ENCODE measurements at regions not wholly inside any gene's neighbourhood (a gene's known extent, or its start where the extent isn't known, plus 50 kb on each side); places are given as distances from the start of the nearest gene placed in this dataset.

DNA sequence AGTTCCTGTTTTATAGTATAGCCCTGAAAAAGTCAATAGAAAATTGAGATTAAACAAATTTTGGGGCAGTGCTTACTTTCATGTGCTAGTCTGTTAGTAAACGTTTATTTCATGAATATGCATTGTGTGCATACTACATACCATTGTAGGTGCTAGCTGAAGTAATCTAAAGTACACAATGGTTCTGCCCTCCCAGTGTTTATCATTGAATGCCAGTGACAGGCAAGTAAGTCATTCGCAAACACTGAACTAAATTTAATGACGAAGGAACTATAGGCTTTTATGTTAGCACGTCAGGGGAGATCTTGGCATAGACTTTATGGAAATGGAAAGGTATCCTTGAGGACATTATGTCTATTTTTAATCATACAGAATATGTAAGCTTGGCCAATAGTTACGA, 426.9 kb upstream of the EPHA5 start:
- DNase-seq, result peak; percentile 96

DNA sequence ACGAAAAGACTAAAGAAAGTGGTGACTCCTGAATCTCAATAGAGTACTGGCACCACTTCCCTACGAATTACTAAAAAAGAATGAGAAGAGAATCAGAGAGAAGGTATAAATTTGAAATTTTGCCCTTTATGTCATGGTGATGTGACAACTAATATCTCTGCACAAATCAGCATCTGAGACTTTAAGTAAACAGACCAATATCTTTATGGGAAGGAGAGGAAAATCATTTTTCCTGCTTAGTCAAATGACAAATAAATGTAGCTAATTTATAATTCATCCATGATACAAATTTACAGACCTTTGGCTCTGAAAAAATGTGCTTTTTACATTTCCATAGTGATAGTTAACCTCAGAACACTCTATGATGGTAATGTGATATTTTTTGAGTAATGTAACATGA, 424.8 kb upstream of the EPHA5 start:
- DNase-seq, result no peak

DNA sequence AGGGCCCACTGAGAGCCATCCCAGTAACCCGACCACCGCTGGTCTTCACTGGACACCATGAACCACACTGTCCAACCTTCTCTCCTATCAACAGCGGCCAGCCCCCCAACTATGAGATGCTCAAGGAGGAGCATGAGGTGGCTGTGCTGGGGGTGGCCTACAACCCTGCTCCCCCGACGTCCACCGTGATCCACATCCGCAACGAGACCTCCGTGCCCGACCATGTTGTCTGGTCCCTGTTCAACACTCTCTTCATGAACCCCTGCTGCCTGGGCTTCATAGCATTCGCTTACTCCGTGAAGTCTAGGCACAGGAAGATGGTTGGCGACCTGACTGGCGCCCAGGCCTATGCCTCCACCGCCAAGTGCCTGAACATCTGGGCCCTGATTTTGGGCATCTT, 423.8 kb upstream of the EPHA5 start:
- no peak for DNase-seq

DNA sequence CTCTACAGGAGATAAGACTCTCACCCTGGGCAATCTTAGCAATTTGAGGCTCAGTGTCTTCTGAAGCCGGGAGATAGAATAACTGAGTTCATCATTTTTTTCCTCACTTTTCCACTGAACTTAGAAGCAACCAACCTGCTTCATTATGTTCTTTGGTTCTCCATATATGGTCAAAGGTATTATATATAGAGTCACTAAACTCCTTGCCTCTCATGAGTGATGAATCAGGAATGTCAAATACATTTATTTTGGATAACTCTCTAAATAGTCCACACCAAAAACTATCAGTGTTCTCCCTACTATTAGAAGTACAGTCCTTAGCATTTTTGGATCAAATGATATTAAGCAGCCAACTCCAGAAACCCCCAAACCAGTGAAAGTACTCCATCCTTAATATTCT, 421.5 kb upstream of the EPHA5 start:
- no peak for DNase-seq

DNA sequence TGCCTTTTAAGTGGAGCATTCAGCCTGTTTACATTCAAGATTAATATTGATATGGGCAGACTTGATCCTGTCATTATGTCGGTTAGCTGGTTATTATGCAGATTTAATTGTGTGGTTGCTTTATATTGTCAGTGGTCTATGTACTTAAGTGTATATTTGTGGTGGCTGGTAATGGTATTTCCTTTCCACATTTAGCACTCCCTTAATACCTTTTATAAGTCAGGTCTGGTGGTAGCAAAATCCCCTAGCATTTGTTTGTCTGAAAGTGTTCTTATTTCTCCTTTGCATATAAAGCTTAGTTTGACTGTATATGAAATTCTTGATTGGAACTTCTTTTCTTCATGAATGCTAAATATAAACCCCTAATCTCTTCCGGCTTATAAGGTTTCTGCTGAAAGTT, 403.7 kb upstream of the EPHA5 start:
- DNase-seq, result peak; percentile 68

DNA sequence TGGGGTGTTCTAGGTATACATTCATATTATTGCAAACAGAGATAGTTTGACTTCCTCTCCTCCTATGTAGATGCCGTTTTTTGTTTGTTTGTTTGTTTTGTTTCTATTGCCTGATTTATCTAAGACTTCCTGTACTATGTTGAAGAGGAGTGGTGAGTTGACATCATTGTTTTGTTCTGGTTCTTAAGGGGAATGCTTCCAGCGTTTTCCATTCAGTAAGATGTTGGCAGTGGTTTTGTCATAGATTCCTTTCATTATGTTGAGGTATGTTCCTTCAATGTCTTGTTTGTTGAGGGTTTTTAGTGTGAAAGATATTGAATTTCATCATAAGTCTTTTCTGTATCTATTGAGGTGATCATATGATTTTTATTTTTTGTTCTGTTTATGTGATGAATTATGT, 401.6 kb upstream of the EPHA5 start:
- DNase-seq, result no peak

DNA sequence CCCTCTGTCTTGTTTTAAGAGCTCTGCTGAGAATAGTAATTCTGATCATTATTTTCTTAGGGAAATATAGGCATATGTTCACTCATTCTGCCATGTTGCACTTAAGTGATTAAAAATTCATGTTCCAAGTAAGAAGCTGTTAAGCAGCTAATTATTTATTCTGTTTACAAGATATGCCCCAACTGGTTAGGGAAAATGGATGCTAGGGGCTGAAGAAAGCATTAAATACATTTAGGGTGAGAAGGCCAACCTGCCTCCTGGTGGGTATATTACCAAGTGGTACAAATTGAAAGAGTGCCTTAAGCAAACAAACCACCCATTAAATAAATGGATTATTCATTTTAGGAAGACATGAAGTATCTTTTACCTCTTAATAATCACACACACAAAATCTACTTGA, 392.6 kb upstream of the EPHA5 start:
- DNase-seq, result peak; percentile 95

DNA sequence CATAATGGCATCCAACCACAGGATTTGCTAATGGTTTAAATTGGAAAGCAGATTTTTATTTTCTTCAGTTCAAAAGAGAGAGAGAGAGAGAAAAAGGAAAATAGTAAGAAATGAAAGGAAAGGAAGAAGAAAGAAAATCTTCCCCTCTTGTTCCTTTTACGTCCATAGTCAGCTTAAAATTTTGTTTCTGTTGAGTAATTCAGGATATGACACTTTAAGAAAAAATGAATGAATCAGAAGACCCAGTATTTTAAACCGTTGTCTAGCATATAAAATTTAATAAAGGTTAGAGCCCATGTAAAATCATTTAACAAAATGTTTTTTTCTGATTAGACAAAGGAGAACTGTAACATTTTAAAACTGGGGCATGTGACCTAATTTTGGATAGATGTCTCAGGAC, 391.8 kb upstream of the EPHA5 start:
- DNase-seq, result no peak

DNA sequence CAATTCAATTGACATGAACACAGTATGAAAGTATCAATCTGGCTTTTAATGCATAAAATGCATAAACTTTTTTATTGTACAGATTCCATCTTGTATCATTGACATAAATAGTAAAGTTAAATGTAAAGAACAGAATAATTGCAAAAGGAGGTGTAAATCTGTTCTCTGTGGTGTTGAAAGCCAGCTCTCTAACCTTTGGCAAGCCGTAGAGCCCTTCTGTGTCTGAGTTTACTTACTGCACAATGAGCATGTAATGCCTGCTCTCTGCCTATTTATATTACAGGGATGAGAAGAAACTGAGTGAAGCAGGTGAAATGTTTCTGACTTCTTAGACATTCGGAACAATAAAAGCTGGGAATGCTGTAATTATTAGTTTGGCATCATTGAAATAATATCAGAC, 389.3 kb upstream of the EPHA5 start:
- peak; percentile 71 for DNase-seq

DNA sequence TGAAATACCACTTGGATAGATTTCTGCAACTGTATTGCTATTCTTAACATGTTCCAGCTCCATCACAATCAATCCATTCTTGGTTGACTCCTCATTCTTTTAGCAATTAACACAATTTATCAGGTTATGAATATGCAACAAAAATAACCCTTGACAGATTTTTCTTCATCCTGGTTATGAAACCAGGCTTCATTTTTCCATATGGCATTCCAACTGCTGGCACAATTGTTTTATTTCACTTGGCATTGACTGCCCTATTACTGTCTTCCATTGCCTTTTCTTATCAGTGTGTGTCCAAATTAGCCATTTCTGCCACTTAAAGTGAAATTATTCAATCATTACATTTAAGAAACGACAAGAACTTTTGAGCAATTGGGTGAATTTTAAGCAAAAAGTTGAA, 388.8 kb upstream of the EPHA5 start:
- no peak for DNase-seq

DNA sequence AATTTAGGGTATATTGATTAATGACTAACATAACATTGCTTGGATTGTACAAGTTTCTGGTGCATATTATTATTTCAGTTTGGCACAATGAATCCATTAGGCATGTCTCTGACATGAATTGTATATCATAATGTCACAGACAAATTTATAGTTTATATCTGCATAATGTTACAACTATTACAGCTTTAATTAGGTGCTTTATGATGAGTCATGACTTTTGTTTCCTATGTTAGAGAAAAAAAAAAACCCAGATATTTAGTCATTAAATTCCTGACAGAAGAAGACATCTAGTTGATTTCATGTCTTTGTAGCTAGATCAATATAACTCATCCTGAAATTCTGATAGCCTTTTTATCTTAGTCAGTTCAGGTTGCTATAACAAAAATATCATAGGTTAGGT, 385.7 kb upstream of the EPHA5 start:
- DNase-seq, result peak; percentile 4

DNA sequence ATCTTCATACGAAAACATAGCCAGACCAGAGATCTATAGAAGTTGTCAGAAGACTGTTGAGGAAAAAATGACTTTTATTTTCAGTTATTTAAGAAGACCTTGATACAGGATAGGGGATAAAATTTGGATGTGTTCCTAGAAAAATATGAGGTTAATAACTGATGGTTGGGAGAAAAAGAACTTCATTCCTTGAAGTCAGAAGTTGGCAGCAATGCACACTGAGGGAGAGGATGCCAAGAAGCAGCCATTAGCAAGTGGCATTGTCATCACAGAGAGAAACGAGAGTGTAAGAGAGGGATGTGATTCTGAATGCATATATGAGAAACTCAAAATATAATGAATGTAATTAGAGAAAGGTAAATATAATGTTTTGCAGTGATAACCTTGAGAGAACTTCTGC, 382.1 kb upstream of the EPHA5 start:
- DNase-seq, result peak; percentile 6

DNA sequence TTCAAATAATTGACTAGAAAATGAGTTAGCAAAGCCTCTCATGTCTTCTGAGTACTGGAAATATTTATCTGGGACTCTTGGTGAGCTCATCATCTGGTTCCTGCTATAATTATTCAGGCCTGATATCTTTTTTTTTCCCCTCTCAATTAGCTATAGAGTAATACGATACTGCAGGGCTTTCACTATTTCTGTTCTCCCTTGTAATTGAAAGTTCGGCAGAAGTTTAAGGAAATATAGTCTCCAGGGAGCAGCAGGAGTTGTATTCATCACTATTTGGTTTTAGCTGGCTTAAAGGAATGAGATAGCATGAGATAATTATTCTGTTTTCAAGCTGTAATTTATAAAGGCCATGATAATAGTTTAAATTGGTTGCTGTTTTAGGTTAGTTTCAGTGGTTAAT, 378.6 kb upstream of the EPHA5 start:
- peak; percentile 74 for DNase-seq

DNA sequence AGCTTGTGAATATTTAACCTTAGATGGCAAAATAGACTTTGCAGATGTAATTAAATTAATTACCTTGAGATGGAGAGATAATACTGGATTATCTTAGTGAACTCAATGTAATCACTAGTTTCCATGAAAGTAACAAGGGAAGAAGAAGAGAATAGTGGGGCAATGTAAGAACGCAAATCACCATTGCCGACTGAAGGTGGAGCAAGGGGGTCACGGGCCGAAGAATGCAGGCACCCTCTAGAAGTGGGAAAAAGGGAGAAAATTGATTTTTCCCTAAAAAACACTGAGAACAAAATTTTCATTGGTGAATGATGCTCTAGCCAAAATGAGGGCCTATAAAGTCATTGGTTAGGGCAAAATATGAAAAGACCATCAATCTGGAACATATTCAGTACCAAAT, 375.6 kb upstream of the EPHA5 start:
- no peak for DNase-seq

DNA sequence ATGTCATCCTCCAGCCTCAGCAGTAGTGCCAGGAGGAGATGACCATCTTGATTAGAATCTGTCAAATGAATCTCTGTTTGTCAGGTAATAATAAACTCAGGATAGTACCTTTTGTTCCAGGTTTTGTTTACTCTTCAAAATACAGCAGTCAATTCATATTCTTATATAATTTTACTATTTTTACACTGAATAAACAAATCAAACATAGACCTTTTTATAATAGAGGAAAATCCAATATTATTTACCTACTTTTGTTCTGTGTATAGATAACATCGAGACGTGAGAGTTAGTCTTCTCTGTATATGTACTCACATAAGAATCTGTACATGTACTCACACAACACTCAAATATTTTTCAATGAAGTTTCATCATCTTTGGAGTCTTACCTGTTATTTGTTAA, 365.4 kb upstream of the EPHA5 start:
- DNase-seq, result peak; percentile 11

DNA sequence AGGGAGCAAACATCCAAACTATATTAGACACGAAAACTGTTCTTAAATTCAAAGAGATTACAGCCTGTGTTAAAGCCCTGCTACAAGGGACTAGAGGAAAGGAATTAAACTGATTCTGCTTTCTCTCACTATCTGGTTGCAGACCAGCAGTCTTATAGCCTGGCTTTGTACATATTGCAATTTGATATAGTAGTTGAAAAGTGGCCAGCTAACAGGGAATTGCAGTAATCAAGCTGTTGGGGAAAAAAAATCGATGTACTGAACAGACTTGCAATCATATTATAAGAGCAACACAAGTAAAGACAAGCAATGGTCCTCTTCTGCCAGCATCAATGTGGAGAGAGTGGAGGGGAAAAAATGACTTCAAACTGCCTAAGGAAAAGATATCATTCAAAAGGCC, 364.4 kb upstream of the EPHA5 start:
- DNase-seq, result peak; percentile 83

DNA sequence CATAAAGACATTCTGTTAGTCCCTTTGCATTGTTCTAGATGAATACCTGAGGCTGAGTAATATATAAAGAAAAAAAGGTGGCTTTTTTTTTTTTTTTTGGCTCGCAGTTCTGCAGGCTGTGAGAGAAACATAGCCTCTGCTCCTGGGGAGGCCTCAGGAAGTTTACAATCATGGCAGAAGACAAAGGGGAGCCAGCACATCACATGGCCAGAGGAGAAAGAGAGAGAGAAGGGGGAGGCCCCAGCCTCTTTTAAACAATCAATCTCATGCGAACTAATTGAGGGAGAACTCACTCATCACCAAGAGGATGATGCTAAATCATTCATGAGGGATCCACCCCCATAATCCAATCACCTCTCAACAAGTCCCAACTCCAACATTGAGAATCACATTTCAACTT, 364.0 kb upstream of the EPHA5 start:
- peak; percentile 86 for DNase-seq

DNA sequence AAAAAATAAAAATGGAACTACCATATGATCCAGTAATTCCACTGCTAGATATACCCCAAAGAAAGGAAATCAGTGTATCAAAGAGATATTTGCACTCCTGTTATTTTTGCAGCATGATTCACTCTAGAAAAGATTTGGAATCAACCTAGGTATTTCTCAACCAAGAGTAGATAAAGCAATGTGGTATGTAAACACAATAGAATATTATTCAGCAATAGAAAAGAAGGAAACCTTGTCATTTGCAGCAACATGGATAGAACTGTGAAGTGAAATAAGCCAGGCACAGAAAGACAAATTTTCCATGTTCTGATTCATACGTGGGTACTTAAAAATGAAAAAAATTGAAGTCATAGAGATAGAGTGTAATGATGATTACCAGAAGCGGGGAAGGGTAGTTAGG, 362.3 kb upstream of the EPHA5 start:
- no peak for DNase-seq

DNA sequence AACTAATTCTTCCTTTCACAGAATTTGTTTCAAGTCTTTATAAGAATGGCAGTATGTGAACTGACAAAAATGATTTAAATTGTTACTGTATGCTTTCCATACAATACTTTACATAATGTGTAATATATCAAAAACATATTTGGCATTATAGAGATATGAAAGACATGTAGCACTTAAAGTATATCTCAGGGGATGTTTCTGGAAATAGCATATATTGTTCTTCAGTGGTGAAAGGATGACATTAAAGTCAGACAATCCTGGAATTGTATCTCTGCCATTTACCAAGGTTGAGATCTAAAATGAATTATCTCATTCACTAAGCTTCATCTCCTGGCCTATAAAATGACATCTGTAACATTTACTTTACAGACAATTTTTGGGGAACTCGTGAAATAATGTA, 358.4 kb upstream of the EPHA5 start:
- DNase-seq, result no peak

DNA sequence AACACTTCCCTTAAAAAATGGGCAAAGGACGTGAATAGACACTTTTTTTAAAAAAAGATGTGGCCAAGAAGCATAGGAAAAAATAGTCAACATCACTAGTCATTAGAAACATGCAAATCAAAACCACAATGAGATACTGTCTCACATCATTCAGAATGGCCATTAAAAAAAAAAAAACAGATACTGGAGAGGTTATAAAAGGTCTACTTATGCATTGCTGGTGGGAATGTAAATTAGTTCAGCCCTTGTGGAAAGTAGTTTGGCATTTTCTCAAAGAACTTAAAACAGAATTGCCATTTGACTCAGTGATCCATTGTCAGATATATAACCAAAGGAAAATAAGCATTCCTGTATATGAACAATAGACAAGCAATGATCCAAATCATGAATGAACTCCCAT, 352.8 kb upstream of the EPHA5 start:
- DNase-seq, result no peak

DNA sequence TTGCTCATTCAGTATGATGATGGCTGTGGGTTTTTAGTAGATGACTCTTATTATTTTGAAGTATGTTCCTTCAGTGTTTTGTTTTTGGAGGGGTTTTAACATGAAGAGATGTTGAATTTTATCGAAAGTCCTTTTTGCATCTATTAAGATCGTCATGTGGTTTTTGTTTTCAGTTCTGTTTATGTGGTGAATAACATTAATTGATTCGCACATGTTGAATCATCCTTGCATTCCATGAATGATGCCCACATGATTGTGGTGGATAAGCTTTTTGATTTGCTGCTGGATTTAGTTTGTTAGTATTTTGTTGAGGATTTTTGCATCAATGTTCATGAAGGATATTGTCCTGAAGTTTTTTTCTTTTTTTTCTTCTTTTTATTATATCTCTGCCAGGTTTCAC, 347.4 kb upstream of the EPHA5 start:
- DNase-seq, result no peak

DNA sequence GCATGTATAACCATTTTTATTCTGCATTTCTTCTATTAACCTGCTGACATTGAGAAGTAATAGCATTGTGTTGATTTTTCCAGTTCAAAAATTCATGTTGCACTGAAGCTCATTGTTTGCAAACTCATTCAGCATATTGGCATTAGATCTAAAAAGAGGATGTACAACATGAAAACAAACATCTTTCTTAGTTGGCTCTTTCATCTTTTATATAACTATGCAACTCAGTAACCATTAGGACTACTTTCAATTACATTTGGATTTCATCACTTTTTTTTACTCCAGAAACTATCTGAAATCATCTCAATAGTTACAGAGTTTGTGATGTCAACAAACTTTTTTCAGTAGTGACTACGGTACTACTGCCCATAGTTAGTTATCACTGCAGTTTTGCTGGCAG, 346.0 kb upstream of the EPHA5 start:
- DNase-seq, result no peak

DNA sequence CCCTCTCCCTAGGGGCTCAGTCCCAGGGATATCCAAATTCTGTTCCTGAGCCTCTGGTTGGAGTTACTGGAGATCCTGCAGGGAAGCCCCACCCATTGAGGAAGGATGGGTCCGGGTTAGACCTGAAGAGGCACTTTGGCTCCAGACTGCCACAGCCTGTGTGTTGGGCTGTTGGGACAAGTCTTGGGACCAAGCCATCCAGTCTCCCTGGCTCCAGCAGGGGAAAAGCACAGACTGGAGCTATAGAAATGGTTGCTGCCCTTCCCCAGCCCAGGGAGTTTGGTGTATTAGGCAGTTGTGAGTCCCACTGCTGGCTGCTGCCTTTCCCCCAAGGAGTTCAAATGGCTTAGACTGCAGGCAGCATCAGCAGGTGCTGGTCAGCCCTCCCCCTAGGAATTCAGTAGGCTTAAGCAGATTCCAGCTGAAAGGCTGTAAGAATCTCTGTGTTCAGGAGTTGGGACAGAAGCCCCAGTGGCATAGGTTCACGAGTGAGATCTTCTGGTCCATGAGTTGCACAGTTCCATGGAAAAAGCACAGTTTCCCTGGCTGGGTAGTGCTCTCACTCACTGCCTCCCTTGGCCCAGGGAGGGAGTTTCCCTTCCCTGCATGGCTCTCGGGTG, 344.0 kb upstream of the EPHA5 start:
- no peak for DNase-seq

DNA sequence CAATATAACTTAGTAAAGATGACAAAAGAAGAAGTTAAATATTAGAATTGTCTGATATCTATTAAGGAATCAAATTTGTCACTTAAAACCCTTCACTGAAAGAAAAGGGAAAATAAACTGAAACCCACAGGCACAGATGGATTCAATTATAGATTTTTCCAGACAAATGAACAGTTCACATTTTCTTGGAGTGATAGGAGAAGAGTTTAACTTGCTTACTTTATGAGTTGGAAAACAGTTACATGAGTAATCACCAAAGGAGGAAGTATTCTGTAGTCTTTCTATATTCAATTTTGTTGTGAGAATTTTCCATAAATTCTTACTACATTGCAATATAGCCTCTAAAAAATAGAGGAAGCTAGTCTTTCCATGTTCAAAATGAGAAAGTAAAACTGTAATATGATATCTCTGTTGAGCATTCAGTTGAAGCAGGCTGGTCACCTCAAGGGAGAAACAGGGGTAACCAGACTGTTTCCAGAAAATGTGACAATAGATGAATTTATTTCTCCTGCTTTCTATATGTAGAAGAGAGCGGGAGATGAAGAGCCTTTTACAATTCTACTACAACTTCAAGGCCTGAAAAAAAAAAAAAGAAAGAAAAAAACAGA, 330.3 kb upstream of the EPHA5 start:
- peak; percentile 19 for DNase-seq

DNA sequence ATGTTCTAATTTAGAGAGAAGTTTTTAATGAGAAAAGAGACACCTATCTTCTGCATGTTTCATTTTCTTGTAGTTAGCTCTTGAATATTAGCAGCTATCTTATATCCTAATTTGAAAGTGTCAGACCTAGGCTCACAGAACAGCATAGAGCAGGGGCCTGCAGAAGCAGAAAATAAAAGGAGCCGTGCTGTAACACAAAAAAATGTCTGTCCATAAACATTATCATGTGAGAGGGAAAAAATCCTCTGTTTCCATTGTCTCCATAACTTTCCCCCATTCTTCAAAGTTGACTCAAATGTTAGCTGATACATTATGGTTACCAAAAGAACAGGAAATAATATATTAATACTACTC, 329.2 kb upstream of the EPHA5 start:
- no peak for DNase-seq

Data from NCI-H69 (cell line).